K562 (cell line): ENCODE measurements at regions not wholly inside any gene's neighbourhood (a gene's known extent, or its start where the extent isn't known, plus 50 kb on each side); places are given as distances from the start of the nearest gene placed in this dataset.

Experiments used
- ATF1 ChIP-seq, 2 experiments: fragments of 450-650 bp in 1 of 2; IDR thresholded peaks; 2 replicates each; pipeline ENCODE4 v1.6.1; 2016; ENCODE audit warnings: missing compliant biosample characterization in 1 of 2, missing genetic modification characterization in 1 of 2
- CREBBP ChIP-seq: IDR thresholded peaks from one replicate; pipeline ENCODE4 v1.6.1; 2012; ENCODE audit warnings: low read depth, mild to moderate bottlenecking, control low read depth, inconsistent platforms, low read length
- IRF2 ChIP-seq: sonication (generic); formaldehyde crosslinking; IDR thresholded peaks from 2 replicates; pipeline ENCODE4 v1.8.1; 2022; ENCODE audit warnings: mild to moderate bottlenecking, missing genetic modification reagents
- KHSRP ChIP-seq: fragments of 450-650 bp; IDR thresholded peaks from 2 replicates; pipeline ENCODE4 v1.6.1; 2017
- NR1H2 ChIP-seq: sonication (generic); formaldehyde crosslinking; IDR thresholded peaks from 2 replicates; pipeline ENCODE4 v1.4.0; 2020; ENCODE audit warnings: mild to moderate bottlenecking, missing genetic modification reagents
- ZNF184 ChIP-seq: sonication (generic); formaldehyde crosslinking; IDR thresholded peaks from 2 replicates; pipeline ENCODE4 v1.5.0; 2020; ENCODE audit warnings: missing genetic modification reagents
- TF ChIP-seq, protein P1 (sequence below): fragments of 250-450 bp; sonication (Bioruptor Pico); IDR thresholded peaks from 2 replicates; pipeline ENCODE4 v1.4.0; 2020; ENCODE audit warnings: mild to moderate bottlenecking, moderate library complexity
- TF ChIP-seq, protein P2 (sequence below): fragments of 450-650 bp; conservative IDR thresholded peaks from 2 replicates; pipeline ENCODE4 v1.6.1; 2016; ENCODE audit warnings: missing genetic modification characterization, low read depth, mild to moderate bottlenecking, missing compliant biosample characterization, moderate library complexity
- TF ChIP-seq, protein P3 (sequence below): sonication (generic); formaldehyde crosslinking; IDR thresholded peaks from 2 replicates; pipeline ENCODE4 v1.8.0; 2023; ENCODE audit warnings: missing genetic modification reagents, mild to moderate bottlenecking, borderline replicate concordance

DNA sequence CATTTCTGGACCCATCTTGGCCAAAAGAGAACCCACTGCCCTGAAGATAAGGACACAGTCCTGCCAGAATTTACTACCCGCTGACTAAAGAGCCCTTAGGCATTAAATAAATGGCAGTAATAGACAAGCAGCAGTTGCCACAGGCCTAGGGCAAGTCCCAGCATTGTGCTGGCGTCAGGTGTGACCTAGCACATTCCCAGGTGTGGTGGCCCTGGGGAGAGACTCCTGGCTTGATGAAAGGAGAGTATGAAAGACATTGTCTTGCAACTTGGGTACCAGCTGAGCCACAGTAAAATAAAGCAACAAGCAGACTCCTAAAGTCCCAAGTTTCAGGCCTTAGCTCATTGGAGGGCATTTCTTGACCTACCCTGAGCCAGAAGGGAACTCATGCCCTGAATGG is 715.7 kb upstream of the SORCS1 start (continued):
- TF ChIP-seq, protein P1, sequence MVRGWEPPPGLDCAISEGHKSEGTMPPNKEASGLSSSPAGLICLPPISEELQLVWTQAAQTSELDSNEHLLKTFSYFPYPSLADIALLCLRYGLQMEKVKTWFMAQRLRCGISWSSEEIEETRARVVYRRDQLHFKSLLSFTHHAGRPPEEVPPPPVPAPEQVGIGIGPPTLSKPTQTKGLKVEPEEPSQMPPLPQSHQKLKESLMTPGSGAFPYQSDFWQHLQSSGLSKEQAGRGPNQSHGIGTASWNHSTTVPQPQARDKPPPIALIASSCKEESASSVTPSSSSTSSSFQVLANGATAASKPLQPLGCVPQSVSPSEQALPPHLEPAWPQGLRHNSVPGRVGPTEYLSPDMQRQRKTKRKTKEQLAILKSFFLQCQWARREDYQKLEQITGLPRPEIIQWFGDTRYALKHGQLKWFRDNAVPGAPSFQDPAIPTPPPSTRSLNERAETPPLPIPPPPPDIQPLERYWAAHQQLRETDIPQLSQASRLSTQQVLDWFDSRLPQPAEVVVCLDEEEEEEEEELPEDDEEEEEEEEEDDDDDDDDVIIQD = no peak
- no peak for TF ChIP-seq CREBBP
- TF ChIP-seq, protein P2, sequence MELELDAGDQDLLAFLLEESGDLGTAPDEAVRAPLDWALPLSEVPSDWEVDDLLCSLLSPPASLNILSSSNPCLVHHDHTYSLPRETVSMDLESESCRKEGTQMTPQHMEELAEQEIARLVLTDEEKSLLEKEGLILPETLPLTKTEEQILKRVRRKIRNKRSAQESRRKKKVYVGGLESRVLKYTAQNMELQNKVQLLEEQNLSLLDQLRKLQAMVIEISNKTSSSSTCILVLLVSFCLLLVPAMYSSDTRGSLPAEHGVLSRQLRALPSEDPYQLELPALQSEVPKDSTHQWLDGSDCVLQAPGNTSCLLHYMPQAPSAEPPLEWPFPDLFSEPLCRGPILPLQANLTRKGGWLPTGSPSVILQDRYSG (tag) = no peak
- TF ChIP-seq IRF2 (CRISPR knock-in tag) = no peak
- no peak for TF ChIP-seq NR1H2
- TF ChIP-seq KHSRP = no peak
- no peak for TF ChIP-seq ZNF184
- TF ChIP-seq, protein P3, sequence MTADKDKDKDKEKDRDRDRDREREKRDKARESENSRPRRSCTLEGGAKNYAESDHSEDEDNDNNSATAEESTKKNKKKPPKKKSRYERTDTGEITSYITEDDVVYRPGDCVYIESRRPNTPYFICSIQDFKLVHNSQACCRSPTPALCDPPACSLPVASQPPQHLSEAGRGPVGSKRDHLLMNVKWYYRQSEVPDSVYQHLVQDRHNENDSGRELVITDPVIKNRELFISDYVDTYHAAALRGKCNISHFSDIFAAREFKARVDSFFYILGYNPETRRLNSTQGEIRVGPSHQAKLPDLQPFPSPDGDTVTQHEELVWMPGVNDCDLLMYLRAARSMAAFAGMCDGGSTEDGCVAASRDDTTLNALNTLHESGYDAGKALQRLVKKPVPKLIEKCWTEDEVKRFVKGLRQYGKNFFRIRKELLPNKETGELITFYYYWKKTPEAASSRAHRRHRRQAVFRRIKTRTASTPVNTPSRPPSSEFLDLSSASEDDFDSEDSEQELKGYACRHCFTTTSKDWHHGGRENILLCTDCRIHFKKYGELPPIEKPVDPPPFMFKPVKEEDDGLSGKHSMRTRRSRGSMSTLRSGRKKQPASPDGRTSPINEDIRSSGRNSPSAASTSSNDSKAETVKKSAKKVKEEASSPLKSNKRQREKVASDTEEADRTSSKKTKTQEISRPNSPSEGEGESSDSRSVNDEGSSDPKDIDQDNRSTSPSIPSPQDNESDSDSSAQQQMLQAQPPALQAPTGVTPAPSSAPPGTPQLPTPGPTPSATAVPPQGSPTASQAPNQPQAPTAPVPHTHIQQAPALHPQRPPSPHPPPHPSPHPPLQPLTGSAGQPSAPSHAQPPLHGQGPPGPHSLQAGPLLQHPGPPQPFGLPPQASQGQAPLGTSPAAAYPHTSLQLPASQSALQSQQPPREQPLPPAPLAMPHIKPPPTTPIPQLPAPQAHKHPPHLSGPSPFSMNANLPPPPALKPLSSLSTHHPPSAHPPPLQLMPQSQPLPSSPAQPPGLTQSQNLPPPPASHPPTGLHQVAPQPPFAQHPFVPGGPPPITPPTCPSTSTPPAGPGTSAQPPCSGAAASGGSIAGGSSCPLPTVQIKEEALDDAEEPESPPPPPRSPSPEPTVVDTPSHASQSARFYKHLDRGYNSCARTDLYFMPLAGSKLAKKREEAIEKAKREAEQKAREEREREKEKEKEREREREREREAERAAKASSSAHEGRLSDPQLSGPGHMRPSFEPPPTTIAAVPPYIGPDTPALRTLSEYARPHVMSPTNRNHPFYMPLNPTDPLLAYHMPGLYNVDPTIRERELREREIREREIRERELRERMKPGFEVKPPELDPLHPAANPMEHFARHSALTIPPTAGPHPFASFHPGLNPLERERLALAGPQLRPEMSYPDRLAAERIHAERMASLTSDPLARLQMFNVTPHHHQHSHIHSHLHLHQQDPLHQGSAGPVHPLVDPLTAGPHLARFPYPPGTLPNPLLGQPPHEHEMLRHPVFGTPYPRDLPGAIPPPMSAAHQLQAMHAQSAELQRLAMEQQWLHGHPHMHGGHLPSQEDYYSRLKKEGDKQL (CRISPR knock-in tag) = no peak
- TF ChIP-seq ATF1 (CRISPR knock-in tag; IDR thresholded peaks at IDR 0.05) = no peak
- no peak for TF ChIP-seq ATF1 (tag; IDR thresholded peaks at IDR 0.05)
